GM19438 (cell line): ENCODE measurements at regions not wholly inside any gene's neighbourhood (a gene's known extent, or its start where the extent isn't known, plus 50 kb on each side); places are given as distances from the start of the nearest gene placed in this dataset.

Source experiments
- ATAC-seq: cut with Tn5 transposase; IDR thresholded peaks from one replicate; pipeline ENCODE4 v1.9.1; 2021; ENCODE audit warnings: low read depth; ENCODE audit not compliant: unreplicated experiment

- no peak for ATAC-seq
Measured at GRCh38 chr17:69605571-69605970, 191.1 kb downstream of the MAP2K6 start.

GRCh38 chr17:69606142-69606800 lies 191.8 kb downstream of the MAP2K6 start:
- no peak for ATAC-seq

- ATAC-seq = peak; percentile 83
Measured at GRCh38 chr17:69607162-69607834, 192.8 kb downstream of the MAP2K6 start.

- no peak for ATAC-seq
Measured at GRCh38 chr17:69608141-69608540, 193.6 kb downstream of the MAP2K6 start.

DNA sequence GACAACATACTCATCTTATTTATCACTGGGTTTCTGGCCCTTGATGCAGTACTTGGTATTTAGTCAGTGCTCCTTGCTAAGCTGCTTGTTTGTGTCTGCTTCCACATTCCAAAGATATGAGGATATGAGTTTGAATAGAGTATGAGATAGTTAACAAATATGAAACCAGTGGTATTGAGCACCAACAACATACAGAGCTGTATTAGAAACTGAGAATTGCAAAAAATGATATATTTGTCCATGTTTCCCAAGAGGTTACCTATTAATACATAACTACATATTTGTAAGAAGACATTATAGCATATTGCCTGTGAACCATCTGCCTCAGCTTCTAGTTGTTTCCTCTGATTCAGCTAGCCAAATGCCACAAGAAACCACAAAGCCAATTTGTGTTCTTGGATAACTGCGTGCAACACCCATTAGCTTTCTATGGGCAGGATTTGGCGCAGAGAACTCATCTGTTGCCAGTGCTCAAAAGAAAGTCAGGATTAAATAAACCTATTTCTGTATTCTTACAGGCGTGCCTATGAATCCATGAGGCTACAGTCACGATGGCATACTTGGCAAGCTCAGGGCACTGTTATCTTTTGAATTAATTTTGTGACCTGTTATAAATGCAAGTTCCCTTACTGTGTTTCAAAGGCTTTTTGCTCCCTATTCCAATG lies 194.4 kb downstream of the MAP2K6 start:
- ATAC-seq = no peak

DNA sequence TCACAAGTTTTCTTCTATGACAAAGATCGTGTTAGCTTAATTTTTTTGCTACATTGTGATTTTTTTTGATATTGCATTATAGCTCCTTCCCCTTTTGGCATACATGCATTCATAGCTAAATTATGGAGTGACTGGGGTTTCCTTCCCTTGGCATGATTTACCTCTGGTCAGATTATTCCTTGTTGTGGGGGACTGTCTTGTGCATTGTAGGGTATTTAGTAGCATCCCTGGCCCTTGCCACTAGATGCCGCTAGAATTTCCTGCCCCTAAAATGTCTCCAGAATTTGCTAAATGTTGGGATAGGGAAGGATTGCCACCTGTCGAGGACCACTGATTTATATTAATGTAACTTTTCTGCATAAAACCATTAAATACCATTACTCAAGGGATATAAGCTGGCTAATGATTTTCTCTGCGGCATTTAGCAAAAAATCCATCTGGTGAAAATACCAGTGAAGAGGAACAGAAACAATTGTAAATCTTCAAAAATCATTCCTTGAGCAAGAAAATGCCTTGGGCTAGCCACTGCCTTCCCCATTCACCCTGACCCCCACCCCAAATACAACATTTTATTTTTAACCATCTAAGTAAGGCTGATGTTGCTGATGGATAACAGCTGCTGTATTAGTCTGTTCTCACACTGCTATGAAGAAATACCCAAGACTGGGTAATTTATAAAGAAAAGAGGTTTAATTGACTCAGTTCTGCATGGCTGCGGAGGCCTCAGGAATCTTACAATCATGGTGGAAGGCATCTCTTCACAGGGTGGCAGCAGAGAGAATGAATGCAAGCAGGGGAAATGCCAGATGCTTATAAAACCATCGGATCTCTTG lies 195.2 kb downstream of the MAP2K6 start:
- ATAC-seq = no peak

DNA sequence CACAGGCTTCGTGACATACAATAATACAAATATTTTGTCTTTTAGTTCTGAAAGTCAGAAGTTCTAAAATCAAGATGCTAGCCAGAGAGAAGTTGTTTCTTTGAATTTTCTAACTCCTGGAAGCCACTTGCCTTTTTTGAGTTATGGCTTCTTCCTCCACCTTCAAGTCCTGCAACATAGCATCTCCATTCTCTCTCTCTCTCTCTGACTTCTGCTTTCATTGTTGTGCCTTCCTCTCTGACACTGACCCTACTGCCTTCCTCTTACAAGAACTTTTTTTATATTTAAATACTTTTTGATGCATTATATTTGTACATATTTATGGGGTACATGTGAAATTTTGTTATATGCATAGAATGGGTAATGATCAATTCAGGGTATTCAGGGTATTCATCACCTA lies 205.9 kb downstream of the MAP2K6 start:
- ATAC-seq = no peak

GRCh38 chr17:69625474-69625873 lies 211.0 kb downstream of the MAP2K6 start:
- ATAC-seq = no peak

GRCh38 chr17:69630056-69630635 lies 215.6 kb downstream of the MAP2K6 start:
- ATAC-seq = no peak

DNA sequence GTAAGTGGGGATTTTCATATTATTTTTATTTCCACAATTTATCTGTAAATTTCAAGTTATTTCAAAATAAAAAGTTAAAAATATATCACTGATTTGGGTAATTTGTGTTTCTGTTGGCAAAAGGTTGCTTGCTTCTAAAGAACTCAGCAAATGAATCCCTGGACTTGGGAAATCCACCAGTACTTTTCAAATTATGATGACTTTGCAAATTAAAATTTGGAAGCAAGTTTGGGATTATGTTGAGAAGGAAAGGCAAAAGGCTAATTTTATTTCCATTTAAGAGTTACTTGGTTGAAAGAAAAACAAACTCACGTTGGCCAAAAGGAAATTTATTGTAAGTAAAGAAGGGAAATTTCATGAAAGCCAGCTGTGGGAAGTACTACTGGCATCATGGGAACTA lies 220.3 kb downstream of the MAP2K6 start:
- ATAC-seq = no peak

- no peak for ATAC-seq
Measured at GRCh38 chr17:69637446-69638156, 223.1 kb downstream of the MAP2K6 start.

GRCh38 chr17:69639096-69639495 lies 224.6 kb downstream of the MAP2K6 start:
- ATAC-seq = no peak

DNA sequence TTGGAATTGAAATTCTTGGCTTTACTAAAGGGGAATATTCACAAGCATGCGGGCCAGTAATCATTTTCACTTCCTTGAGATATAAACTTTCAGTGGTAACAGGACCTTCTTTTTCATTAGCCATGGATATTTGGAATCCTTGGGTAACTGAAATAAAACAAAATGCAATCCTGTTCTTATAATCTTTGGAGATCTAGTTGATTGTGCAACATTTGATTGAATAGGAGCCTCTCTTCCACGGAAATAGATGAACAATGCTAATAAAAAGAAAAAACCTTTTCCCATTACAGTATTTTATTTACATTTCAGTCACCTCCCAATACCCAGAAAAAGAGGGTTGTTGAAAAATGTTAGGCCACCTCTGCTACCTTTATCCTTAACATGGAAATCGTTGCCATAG lies 225.6 kb downstream of the MAP2K6 start:
- ATAC-seq = no peak

- no peak for ATAC-seq
Measured at GRCh38 chr17:69643686-69644085, 229.2 kb downstream of the MAP2K6 start.

- no peak for ATAC-seq
Measured at GRCh38 chr17:69646729-69647128, 232.2 kb downstream of the MAP2K6 start.

GRCh38 chr17:69650881-69651280 lies 236.4 kb downstream of the MAP2K6 start:
- ATAC-seq = no peak

DNA sequence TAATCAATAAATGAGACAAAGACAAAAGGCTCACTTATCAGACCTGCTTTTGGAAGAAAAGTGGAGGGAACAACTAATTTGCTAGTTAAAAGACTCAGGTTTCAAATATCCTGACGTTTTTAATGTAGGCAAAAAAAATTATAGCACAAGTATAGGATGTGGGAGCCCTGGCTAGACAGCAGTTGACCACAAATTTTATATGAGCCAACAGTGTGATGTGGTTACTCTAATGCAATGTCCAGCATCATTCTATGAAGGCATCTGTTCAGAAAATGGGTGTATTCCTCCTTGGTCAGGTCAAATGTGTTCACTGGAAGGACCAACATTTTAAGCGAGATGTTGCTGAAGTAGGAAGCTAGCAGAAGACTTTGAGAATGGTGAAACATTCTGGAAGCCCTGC lies 237.4 kb downstream of the MAP2K6 start:
- no peak for ATAC-seq

DNA sequence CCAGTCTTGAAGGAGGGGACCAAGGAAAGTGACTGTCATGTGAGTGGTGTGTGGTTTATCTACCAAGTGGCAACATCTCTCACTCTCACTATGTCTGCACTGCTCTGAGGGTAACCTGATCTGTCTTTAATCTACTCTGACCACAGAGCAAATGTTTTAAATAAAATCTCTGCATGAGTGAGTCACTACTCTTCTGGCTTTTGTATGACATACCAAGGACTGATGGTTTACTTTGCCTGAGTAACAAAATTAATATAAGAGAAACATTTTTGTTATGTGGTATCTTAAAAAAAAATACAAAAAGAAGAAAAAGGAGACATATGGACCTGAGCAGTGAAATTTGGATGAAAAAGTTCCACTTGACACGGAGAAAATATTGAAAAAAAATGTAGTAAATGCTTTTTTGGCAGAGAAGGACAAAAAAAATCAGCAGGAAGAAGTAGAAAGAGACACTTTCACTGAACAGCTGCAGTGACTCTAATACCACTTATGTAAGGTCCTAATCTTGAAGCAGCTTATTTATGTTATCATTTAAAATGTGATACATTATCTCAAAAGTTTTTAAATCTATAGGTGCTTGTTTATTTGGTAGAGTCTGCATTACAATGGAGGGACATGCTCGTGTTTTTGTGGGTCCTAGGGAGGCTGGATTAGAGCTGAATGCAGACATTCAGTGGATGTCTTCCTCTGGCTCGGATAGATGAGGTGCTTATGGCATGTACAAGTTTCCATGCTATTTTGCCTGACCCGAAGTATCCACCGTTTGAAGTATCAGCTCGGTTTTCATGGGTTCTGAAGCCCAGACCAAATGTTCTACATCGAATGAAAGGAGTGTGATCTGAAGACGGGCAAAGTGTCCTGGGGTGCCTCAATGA lies 240.7 kb downstream of the MAP2K6 start:
- no peak for ATAC-seq

- ATAC-seq = no peak
Measured at GRCh38 chr17:69655902-69656301, 241.4 kb downstream of the MAP2K6 start.
